Left ventricle myocardium inferior (tissue), 1 donor: ENCODE measurements at regions not wholly inside any gene's neighbourhood (a gene's known extent, or its start where the extent isn't known, plus 50 kb on each side); places are given as distances from the start of the nearest gene placed in this dataset.

Experiments
- DNase-seq: peaks from one replicate; pipeline ENCODE4 v3.0.0-alpha.2; 2020
- H3K27ac ChIP-seq: fragments of 200-600 bp; replicated peaks from 2 replicates; pipeline ENCODE4 v1.8.0; 2021
- H3K27me3 ChIP-seq: fragments of 200-600 bp; 2 replicates; pipeline ENCODE4 v1.8.0; 2021; ENCODE audit warnings: low read depth
- H3K36me3 ChIP-seq: fragments of 200-600 bp; 2 replicates; pipeline ENCODE4 v1.8.0; 2021
- H3K4me1 ChIP-seq: fragments of 200-600 bp; 2 replicates; pipeline ENCODE4 v1.8.0; 2021
- H3K4me3 ChIP-seq: fragments of 200-600 bp; 2 replicates; pipeline ENCODE4 v1.8.0; 2021; ENCODE audit warnings: mild to moderate bottlenecking, moderate library complexity
- H3K9me3 ChIP-seq: fragments of 200-600 bp; replicated peaks from 2 replicates; pipeline ENCODE4 v1.8.0; 2021
- CTCF ChIP-seq: fragments of 200-600 bp; IDR thresholded peaks from 2 replicates; pipeline ENCODE4 v1.8.0; 2021; ENCODE audit warnings: antibody characterized with exemption, mild to moderate bottlenecking, borderline replicate concordance
- intact Hi-C: fragments of 100-400 bp; cut with micrococcal nuclease; formaldehyde crosslinking; loops from one replicate; pipeline ENCODE4 v1.11.0; 2022
- donor health status: DM: no; HTN: yes; CAD: no; lungs with severe emphysema.

DNA sequence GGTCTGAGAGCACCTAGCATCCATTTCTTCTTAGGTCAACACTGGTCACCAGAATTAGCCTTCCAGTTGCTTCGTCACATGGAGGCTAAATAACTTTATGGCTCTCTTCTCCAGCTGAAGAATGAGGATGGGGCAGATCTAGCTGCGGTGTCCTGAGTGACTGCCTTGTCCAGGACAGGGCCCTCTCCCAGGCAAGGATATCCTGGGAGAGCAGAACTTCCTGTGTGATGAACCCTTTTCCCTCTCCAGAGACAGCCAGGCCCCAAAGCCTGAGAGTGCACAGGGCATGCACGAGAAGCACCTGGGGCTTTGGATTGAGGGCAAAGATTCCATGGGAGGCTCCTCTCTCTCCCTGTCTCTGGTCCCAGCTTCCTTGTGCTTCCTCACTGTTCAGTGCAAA, 108.2 kb upstream of the MAMLD1 start:
- TF ChIP-seq CTCF: no peak

GRCh38 chrX:150255441-150256296, 107.4 kb upstream of the MAMLD1 start:
- H3K36me3 ChIP-seq: no peaks in the 10 kb centered on the region
- no peak for DNase-seq
- no peak for TF ChIP-seq CTCF

More for the DNA sequence above, 108.2 kb upstream of the MAMLD1 start:
- H3K4me1 ChIP-seq: no peaks in the 10 kb centered on the region
- no peak for DNase-seq
- H3K36me3 ChIP-seq: no peaks in the 10 kb centered on the region
- no peak overlapping the region for H3K27ac ChIP-seq
- H3K4me3 ChIP-seq: no peak overlapping the region
- no peaks in the 10 kb centered on the region for H3K9me3 ChIP-seq
- intact Hi-C loops: no loop called here
- H3K27me3 ChIP-seq: no peaks in the 10 kb centered on the region

DNA sequence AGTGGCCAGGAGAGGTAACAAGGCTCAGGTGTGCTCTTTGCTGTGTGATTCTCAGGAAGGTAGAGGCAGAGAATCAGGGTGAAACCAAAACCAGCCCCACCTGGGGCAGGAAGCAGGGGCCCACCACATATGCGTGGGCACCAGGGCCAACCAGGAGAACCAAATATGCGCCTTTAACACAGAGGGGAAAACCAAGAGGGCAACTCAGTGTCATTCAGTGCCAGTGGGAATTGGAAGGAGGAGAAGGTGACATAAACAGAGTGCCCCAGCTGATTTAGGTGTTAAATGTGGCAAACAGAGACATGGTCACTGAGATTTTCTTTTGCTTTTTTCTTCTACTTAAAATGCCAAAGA, 106.8 kb upstream of the MAMLD1 start:
- intact Hi-C loops: no loop called here
- no peak for DNase-seq
- no peaks in the 10 kb centered on the region for H3K27me3 ChIP-seq
- H3K36me3 ChIP-seq: no peaks in the 10 kb centered on the region
- H3K9me3 ChIP-seq: no peaks in the 10 kb centered on the region
- H3K4me3 ChIP-seq: no peak overlapping the region
- no peak for TF ChIP-seq CTCF
- no peak overlapping the region for H3K27ac ChIP-seq
- no peaks in the 10 kb centered on the region for H3K4me1 ChIP-seq

More at GRCh38 chrX:150255441-150256296, 107.4 kb upstream of the MAMLD1 start:
- no peak overlapping the region for H3K27ac ChIP-seq
- intact Hi-C loops: no loop called here
- H3K4me3 ChIP-seq: no peak overlapping the region
- no peaks in the 10 kb centered on the region for H3K4me1 ChIP-seq
- H3K27me3 ChIP-seq: no peaks in the 10 kb centered on the region
- no peaks in the 10 kb centered on the region for H3K9me3 ChIP-seq

GRCh38 chrX:150257353-150258175, 105.6 kb upstream of the MAMLD1 start:
- DNase-seq: no peak
- Histone ChIP-seq H3K9me3 (no peaks in the 10 kb centered on the region), H3K4me3 (no peak overlapping the region), H3K4me1 (no peaks in the 10 kb centered on the region), H3K27me3 (no peaks in the 10 kb centered on the region), H3K36me3 (no peaks in the 10 kb centered on the region), H3K27ac (no peak overlapping the region)
- no peak for TF ChIP-seq CTCF
- intact Hi-C loops: no loop called here

- Histone ChIP-seq H3K9me3 (no peaks in the 10 kb centered on the region), H3K36me3 (no peaks in the 10 kb centered on the region), H3K4me3 (no peak overlapping the region), H3K27ac (no peak overlapping the region), H3K27me3 (no peaks in the 10 kb centered on the region), H3K4me1 (no peaks in the 10 kb centered on the region)
- intact Hi-C loops: no loop called here
- no peak for DNase-seq
- TF ChIP-seq CTCF: no peak
Observed at GRCh38 chrX:150258176-150258425, 105.0 kb upstream of the MAMLD1 start.
